GM13977 (cell line): ENCODE measurements at regions not wholly inside any gene's neighbourhood (a gene's known extent, or its start where the extent isn't known, plus 50 kb on each side); places are given as distances from the start of the nearest gene placed in this dataset.
"Not testable (repeated sequence)": the region's sequence is repeated elsewhere in the genome, so short reads cannot be mapped to it uniquely, and the experiment has no call there.

Source experiments
- DNase-seq: peaks from one replicate; pipeline ENCODE4 v3.0.0; 2012; ENCODE audit warnings: low spot score
- in situ Hi-C: fragments of 300-500 bp; cut with MboI; formaldehyde crosslinking; loops from one replicate; pipeline ENCODE4 v1.12.0; 2022; ENCODE audit warnings: low sequenced_read_pairs, low pct_unique_long_range_greater_than_20kb, mixed read lengths, inconsistent platforms; ENCODE audit not compliant: unreplicated experiment
- TF ChIP-seq, protein P1 (sequence below): IDR thresholded peaks from 2 replicates; pipeline ENCODE4 v1.5.1; 2012; ENCODE audit warnings: mild to moderate bottlenecking, control low read depth; ENCODE audit not compliant: insufficient read depth; ENCODE audit errors: extremely low read depth, missing control alignments

DNA sequence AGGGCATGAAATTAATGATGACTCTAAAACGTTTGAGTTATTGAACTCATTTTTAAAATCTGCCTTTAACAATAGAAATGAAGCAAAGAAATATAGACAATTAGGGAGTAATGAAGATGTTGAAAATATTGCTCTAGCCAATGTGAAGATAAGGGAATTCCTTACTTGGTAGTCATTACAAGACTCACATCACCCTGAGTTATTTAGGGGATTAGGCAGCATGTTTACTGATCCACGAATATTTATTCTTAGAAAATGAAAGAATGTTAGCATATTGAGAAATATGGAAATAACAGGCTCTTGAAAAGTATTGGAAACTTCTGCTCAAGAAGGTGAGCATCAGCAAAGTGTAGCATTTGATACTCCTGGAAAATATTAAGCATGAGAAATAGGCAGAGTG, 398.1 kb upstream of the ARPP21 start:
- in situ Hi-C loops: no loop called here
- no peak for DNase-seq
- TF ChIP-seq, protein P1, sequence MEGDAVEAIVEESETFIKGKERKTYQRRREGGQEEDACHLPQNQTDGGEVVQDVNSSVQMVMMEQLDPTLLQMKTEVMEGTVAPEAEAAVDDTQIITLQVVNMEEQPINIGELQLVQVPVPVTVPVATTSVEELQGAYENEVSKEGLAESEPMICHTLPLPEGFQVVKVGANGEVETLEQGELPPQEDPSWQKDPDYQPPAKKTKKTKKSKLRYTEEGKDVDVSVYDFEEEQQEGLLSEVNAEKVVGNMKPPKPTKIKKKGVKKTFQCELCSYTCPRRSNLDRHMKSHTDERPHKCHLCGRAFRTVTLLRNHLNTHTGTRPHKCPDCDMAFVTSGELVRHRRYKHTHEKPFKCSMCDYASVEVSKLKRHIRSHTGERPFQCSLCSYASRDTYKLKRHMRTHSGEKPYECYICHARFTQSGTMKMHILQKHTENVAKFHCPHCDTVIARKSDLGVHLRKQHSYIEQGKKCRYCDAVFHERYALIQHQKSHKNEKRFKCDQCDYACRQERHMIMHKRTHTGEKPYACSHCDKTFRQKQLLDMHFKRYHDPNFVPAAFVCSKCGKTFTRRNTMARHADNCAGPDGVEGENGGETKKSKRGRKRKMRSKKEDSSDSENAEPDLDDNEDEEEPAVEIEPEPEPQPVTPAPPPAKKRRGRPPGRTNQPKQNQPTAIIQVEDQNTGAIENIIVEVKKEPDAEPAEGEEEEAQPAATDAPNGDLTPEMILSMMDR: no peak

DNA sequence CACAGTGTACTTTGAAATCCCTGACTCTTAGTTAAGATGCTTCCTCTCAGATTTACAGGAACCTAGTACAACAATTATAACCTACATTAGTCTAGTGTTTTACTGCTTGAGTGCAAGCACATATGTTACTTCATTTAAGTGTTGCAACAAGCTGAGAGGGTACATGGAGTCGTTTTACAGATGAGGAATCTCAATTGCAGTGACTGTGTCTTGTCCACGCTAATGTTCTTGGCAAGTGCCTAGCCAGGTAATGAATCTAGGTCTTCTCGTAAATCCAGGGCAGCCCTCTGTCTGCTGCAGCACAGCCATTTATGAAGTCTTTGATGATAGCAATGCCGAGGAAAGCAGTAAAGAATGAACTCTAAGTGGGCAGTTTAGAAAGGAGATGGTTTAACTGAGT, 384.4 kb upstream of the ARPP21 start:
- in situ Hi-C loops: no loop called here
- no peak for DNase-seq
- TF ChIP-seq, protein P1: no peak

DNA sequence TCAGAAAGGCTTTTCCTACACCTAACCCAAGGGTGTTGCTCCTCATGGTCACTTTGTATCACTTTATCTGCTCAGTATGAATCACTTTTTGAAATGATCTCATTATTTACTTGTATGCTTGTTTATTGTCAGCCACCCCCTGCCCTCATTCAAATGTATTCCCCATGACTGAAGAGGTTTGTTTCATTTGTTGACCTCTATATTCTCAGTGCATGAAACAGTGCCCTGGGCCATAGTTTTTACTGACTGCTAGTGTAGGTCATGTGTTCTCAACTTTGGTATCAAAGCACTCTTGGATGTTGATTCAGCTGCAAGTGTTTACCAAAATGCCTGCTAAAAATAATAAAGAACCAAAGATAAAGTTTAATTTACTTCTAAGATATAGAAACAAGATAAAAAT, 381.7 kb upstream of the ARPP21 start:
- DNase-seq: no peak
- in situ Hi-C loops: no loop called here
- TF ChIP-seq, protein P1: no peak

DNA sequence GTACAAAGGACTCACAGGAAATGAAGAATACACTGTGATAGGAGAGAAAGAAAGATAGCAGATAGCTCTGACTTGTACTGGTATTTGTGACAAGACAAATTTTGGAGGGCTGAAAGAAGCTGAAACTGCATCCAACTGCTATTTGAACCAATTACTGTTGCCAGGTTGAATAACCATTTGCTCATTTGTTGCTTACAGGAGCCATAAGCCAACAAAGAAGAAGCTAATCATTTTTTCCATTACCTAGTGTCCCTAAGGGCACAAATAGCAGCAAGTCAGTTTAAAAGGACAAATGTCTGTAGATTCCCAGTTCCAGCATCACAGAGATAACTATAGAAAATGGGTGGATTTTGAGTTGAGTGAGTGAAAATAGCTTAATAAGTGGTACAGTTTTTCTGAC, 376.9 kb upstream of the ARPP21 start:
- DNase-seq: no peak
- in situ Hi-C loops: no loop called here
- TF ChIP-seq, protein P1: no peak

DNA sequence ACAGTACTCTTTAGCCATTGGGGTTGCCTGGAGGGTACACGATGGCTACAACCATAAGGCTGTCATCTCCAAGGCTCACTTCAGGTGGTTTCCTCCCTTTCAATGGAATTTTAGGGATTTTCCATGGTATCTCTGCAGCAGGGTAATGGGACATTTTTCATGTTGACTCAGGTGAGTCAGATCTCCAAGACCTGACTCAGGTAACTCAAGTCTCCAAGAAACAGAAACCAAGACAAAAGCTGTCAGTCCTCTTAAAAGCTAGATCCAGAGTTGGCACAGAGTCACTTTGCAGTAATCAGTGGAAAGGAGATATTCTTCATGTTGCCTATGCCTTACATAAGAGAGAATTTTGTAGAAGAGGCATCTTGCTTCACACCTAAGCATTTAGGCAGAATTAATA, 375.8 kb upstream of the ARPP21 start:
- DNase-seq: no peak
- TF ChIP-seq, protein P1: no peak
- in situ Hi-C loops: no loop called here

GRCh38 chr3:35266065-35266464, 373.3 kb upstream of the ARPP21 start:
- in situ Hi-C loops, DNase-seq: not testable (repeated sequence)

DNA sequence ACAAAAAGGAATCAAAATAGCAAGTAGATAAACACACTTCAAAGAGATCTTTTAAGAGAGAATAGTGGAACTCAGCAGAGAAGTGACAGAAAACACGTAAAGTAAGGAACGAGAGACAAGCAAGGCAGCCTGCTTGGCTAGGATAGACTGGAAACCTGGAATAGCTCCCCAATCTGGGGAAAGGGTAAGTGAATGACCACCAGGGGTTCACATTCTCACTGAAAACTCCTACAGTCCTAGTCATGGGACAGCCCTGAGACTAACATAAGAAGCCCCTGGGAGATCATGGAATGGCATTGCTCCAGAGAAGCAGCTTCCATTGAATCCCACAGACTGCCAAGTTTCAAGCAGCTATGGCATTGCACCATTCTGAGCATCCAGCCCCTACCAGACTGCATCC, 363.6 kb upstream of the ARPP21 start:
- no peak for DNase-seq
- in situ Hi-C loops: no loop called here
- TF ChIP-seq, protein P1: no peak
